ENCODE measurements at regions not wholly inside any gene's neighbourhood (a gene's known extent, or its start where the extent isn't known, plus 50 kb on each side); places are given as distances from the start of the nearest gene placed in this dataset.

DNA sequence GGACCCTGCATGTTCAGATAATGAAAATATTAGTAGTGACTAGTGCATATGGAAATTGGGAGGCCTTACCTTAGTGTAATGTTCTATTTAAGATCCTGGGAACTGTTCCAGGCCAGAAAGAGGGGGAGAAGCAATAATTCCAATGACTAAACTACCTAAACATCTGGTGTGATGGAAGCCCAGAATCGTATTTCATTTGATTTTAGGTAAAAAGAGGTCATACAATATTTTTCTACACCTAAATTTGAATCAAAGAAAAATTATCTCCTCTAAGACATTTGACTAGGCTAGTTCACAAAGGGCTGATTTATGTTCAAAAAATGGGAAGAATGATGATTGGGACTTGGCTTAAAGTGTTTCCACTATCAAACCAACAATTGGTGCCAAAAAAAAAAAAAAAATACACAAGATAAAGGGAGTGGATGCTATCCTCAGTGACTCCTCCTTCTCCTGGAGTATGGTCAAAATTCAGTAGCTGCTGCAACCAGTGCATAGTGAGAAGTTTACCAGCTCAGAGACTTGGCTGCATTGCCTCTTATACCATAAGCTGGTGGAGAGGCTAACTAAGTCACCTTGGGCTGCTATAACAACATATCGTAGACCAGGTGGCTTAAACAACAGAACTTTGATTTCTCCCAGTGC lies 1038.3 kb upstream of the ACVR2A start:
- Mint-ChIP-seq H3K9me3 (no peaks in the 10 kb centered on the region; a peak in 1 of 5 replicates), H3K27ac (no peak overlapping the region), H3K27me3 (ENCODE audit: low read depth) (peaks cover 2% of the 10 kb centered on the region; the same call in 1 of the 2 replicates), H3K4me1 (peaks cover 9 to 10% of the 10 kb centered on the region in 2 experiments), H3K4me3 (no peak overlapping the region), H3K36me3 (ENCODE audit: insufficient read depth in 1 of 3, low read depth in 3 of 3) (peaks cover 0 to 2% (median 0%) of the 10 kb centered on the region in 3 experiments; a peak in 3 of 7 replicates)
- Histone ChIP-seq H3K79me1 (ENCODE audit: insufficient read depth, low read depth, low read length, poor library complexity, severe bottlenecking) (no peaks in the 10 kb centered on the region), H3K23me2 (ENCODE audit: insufficient read length, low read depth, low read length, poor library complexity, severe bottlenecking) (no peaks in the 10 kb centered on the region), H3K9ac (ENCODE audit: extremely low read depth, insufficient read length, low read length) (no peak overlapping the region), H2AK5ac (ENCODE audit: insufficient read length, low read length) (no peak overlapping the region), H2AFZ (ENCODE audit: low read length) (no peak overlapping the region), H3K4me1 (ENCODE audit: insufficient read depth, low read length) (no peaks in the 10 kb centered on the region), H4K91ac (ENCODE audit: insufficient read length, low read depth, low read length) (no peak overlapping the region), H3K18ac (ENCODE audit: insufficient read length, low read depth, low read length) (no peak overlapping the region), H3K27ac (ENCODE audit: insufficient read length, low read depth, low read length) (no peak overlapping the region), H2BK20ac (ENCODE audit: low read depth, low read length, poor library complexity, severe bottlenecking) (no peak overlapping the region), H3T11ph (ENCODE audit: low read length) (no peak overlapping the region), H2BK5ac (ENCODE audit: insufficient read length, low read length) (no peak overlapping the region), H3K56ac (ENCODE audit: insufficient read length, low read depth, low read length) (no peak overlapping the region), H3K23ac (ENCODE audit: insufficient read length, low read depth, low read length) (no peak overlapping the region), H3K14ac (ENCODE audit: insufficient read depth, low read length) (no peak overlapping the region), H3K27me3 (ENCODE audit: insufficient read depth, low read length) (no peaks in the 10 kb centered on the region), H4K5ac (ENCODE audit: insufficient read length, low read depth, low read length) (no peak overlapping the region), H4K8ac (replicated peaks; ENCODE audit: insufficient read length, low read depth, low read length) (no peak overlapping the region), H3K4ac (ENCODE audit: low read depth, low read length) (no peak overlapping the region), H2BK12ac (ENCODE audit: insufficient read length, low read depth, low read length) (no peak overlapping the region), H4K20me1 (ENCODE audit: control insufficient read depth, insufficient read depth, insufficient read length) (no peaks in the 10 kb centered on the region), H3K79me2 (ENCODE audit: insufficient read depth, low read length) (no peaks in the 10 kb centered on the region), H2BK120ac (ENCODE audit: low read depth, low read length, poor library complexity, severe bottlenecking) (no peak overlapping the region), H3K4me2 (ENCODE audit: insufficient read depth, insufficient read length, low read length) (no peak overlapping the region), H2BK15ac (ENCODE audit: low read depth, low read length) (no peak overlapping the region), H3K9me3 (ENCODE audit: control insufficient read depth, low read depth, low read length) (no peaks in the 10 kb centered on the region)
- DNase-seq: no peak
- TF ChIP-seq, protein P1, sequence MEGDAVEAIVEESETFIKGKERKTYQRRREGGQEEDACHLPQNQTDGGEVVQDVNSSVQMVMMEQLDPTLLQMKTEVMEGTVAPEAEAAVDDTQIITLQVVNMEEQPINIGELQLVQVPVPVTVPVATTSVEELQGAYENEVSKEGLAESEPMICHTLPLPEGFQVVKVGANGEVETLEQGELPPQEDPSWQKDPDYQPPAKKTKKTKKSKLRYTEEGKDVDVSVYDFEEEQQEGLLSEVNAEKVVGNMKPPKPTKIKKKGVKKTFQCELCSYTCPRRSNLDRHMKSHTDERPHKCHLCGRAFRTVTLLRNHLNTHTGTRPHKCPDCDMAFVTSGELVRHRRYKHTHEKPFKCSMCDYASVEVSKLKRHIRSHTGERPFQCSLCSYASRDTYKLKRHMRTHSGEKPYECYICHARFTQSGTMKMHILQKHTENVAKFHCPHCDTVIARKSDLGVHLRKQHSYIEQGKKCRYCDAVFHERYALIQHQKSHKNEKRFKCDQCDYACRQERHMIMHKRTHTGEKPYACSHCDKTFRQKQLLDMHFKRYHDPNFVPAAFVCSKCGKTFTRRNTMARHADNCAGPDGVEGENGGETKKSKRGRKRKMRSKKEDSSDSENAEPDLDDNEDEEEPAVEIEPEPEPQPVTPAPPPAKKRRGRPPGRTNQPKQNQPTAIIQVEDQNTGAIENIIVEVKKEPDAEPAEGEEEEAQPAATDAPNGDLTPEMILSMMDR (conservative IDR thresholded peaks at IDR 0.05): no peak
- no CpG with 5 or more reads among the region's 2 CpGs for WGBS (ENCODE audit: extremely low coverage, insufficient read length, low lambda C conversion rate)
